NCI-H2196 treated with DMSO at 0.1 percent for 48 hours (cell line): ENCODE measurements at regions not wholly inside any gene's neighbourhood (a gene's known extent, or its start where the extent isn't known, plus 50 kb on each side); places are given as distances from the start of the nearest gene placed in this dataset.
"Not testable (repeated sequence)": the region's sequence is repeated elsewhere in the genome, so short reads cannot be mapped to it uniquely, and the experiment has no call there.

Experiments
- DNase-seq: peaks from one replicate; lab custom pipeline; 2025; ENCODE audit not compliant: unreplicated experiment; lab: John Stamatoyannopoulos, UW

- no peak for DNase-seq
Measured at GRCh38 chr11:79670882-79671281, 230.1 kb upstream of the TENM4 start.

- no peak for DNase-seq
Measured at GRCh38 chr11:79668575-79668974, 227.7 kb upstream of the TENM4 start.

DNA sequence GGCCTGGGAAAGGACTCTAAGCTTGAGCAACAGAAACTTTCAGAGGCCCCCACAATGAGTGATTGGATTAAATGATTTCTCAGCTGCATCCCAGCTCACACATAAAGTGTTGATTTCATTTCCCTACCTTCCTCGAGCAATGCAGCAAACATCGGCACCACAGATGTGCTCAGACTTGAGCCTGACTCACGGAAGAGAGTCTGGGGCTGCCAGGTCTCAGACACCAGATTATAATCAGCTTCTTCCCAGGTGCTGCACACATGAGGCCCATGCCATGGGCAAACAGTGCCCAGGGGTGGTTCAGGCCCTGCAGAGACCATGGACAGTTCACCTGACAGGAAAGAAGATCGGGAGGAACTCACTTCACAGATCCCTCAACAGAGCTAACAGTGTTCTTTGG lies 226.6 kb upstream of the TENM4 start:
- DNase-seq = no peak

- no peak for DNase-seq
Measured at GRCh38 chr11:79663017-79663416, 222.2 kb upstream of the TENM4 start.

DNA sequence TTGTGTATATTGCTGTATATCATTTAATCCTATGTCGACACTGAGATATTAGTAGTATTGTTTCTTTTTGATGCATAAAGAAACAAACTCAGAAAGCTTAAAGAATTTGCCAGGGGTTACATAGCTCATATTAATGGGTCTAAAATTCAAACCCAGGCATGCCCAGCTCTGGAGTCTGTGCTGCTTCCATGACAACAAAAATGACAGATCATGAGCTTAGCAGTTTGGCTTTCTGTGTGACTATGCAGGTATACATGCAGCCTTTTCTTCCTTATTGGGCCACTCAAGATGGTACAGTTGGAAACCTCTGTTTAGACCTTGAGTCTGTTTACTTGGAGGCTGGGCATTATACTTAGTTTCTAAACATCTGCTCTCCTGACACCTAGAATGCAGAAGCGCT lies 220.5 kb upstream of the TENM4 start:
- DNase-seq = no peak

DNA sequence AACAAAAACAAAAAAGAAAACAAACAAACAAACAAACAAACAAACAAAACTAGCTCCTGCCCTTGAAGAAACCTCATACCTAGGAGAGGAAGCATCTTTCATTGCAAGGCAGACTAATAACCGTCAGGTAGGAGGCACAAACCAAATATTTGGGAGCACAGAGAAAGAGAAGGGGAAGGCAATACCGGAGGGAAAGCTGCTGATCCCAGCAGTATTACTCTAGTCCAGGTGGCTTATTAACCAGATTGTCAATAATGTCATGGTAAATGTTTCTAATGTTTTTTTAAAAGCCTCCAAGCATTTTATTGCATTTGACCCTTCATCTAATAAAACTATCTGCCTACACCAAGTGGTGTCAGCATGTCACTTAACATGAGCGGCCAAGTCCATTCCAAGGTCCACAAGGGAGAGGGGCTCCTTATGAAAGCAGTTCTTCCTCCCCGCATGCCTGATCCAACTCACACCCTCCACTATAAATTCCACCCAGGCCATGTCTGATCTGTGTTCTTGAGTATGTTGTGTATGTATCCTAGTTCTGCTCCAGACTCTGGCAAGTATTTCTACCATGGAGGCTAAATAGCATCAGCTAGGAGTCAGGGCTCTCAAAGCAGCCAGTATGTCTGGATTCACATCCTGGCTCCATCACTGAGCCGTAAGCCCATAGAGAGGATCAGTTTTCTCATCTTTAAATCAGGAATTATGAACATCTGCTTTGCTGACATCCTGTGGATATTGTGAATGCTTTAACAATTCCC lies 208.1 kb upstream of the TENM4 start:
- no peak for DNase-seq

GRCh38 chr11:79637219-79637618 lies 196.4 kb upstream of the TENM4 start:
- no peak for DNase-seq

- DNase-seq = no peak
Measured at GRCh38 chr11:79634905-79635304, 194.1 kb upstream of the TENM4 start.

DNA sequence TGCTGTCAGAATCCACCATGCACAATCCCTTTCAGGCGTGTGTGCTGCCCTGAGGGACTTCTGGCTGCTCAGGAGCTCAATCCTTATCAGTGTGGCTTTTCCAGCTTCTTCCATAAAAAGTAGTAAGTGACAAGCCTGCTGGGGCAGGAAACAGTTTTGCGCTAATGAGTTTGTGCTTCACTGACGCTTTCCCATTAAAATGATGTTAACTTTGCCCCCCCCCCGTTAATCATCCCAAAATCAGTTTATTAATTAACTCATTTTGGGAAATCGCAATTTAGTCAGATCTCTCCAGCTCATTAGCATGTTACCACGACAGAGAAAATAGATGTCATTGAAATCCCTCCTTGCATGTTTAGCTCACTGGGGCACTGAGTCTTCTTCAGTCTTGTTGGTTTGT lies 186.5 kb upstream of the TENM4 start:
- no peak for DNase-seq

GRCh38 chr11:79626135-79627075 lies 185.6 kb upstream of the TENM4 start:
- DNase-seq = no peak

DNA sequence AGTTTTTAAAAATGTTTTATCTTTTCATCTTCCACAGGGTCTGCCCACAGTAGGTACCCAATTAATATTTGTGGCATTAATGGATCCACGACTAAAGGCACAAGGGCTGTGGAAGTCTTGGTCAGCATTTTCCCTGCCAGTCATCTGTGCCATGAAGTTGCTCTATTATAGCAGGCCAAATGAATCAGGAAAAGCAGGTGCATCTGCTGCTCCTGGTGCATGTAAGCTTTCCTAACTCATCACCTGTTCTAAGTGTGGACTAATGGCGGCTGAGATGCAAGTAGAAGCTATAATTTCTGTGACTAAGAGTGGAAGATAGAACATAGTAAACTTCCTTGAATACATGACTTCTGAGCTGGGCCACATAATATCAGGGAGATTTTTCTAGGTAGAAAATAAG lies 182.5 kb upstream of the TENM4 start:
- DNase-seq = no peak

- DNase-seq = no peak
Measured at GRCh38 chr11:79617561-79617960, 176.7 kb upstream of the TENM4 start.

DNA sequence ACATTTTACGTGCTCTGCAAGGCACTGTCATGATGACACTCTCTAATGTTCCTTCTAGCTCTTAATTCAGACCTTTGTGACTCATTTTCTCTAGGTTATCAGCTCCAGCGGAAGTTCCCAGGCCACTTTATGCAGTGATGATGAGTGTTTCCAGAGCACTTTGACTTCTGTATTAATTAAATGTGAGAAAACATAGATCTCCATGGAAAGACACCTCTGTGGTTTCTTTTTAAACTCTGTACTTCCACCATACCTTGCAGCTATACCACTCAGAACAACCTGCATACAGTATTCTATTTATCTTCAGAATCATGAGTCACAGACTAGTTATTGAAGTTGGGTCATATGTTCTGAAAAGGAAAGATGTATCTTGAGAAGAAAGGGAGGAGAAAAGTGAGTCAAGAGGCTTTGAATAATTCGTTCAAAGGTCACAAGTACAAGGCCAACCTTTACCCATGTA lies 175.6 kb upstream of the TENM4 start:
- no peak for DNase-seq

GRCh38 chr11:79615425-79615824 lies 174.6 kb upstream of the TENM4 start:
- no peak for DNase-seq

DNA sequence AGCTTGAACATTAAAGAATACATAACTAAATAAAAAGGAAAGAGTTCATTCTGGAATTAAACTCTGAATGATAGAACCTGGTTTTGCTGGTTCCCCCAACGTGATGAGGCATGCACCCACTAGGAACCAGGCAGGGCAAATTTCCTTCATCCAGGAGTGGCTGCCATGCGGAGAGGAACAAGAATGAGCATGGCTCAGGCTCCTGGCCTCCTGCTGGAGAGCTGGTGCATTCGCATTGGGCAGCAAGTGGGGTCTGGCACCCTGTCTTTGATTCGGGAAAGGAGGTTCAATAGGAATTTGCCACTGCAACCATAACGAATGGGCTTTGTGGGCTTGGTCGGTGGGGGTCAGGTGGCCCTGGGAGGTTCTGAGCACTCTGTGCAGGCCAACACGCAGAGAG lies 169.8 kb upstream of the TENM4 start:
- DNase-seq = no peak

GRCh38 chr11:79610139-79610538 lies 169.3 kb upstream of the TENM4 start:
- no peak for DNase-seq

- no peak for DNase-seq
Measured at GRCh38 chr11:79609511-79609910, 168.7 kb upstream of the TENM4 start.

GRCh38 chr11:79606461-79606860 lies 165.6 kb upstream of the TENM4 start:
- not testable (repeated sequence) for DNase-seq

DNA sequence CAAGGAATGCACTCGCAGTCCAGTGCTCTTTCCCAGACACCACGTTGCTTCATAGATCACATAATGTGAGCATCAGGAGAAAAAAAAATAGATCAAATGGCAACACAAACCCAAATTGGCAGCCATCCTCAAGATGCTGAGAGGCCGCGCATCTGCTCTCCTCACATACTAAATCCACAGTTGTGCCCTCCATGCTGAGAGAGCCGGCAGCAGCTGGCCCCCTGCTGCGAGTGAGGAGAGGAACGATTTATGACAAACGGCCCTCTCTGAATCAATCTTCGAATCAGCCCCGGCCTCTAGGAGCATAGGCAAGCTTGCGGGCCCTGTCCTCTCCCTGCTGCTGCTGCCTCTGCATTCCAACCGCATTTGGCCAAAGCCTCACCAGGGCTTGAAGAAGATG lies 159.9 kb upstream of the TENM4 start:
- DNase-seq = no peak

- no peak for DNase-seq
Measured at GRCh38 chr11:79594834-79595233, 154.0 kb upstream of the TENM4 start.

- DNase-seq = no peak
Measured at GRCh38 chr11:79592824-79593223, 152.0 kb upstream of the TENM4 start.

GRCh38 chr11:79592406-79592805 lies 151.6 kb upstream of the TENM4 start:
- no peak for DNase-seq
